ENCODE measurements at regions not wholly inside any gene's neighbourhood (a gene's known extent, or its start where the extent isn't known, plus 50 kb on each side); places are given as distances from the start of the nearest gene placed in this dataset.

DNA sequence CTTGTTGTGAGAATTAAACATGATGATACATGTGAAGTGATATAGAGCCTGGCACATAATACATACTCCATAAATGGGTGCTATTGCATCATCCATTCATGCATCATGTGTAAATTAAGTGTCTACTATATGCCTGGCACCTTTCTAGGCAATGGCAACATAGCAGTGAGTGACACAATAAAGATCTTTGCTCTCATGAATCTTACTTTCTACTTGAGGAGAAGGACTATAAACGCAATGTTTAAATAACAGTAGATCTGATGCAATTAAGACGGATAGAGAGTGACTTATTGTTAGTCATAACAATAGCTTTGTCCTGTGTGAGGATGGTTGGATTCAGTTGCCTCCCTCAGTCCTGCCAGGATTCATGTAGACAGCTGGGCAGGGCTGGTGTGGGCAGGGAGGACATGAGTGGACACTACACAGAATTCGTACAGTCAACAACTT, 88.4 kb upstream of the NPAS2 start:
- H3K9me3 ChIP-seq (replicated peaks; ENCODE audit: insufficient read depth, low read length), result no peaks in the 10 kb centered on the region
- H3K4me3 ChIP-seq (ENCODE audit: low read length), result no peak overlapping the region
- H3K27ac ChIP-seq (ENCODE audit: low read length), result no peak overlapping the region
- no peaks in the 10 kb centered on the region for H3K36me3 ChIP-seq (replicated peaks; ENCODE audit: insufficient read depth, low read length)
- H3K4me2 ChIP-seq (ENCODE audit: low read depth, low read length), result no peak overlapping the region
- H3K4me1 ChIP-seq (ENCODE audit: low read length), result no peaks in the 10 kb centered on the region
- H4K20me1 ChIP-seq (ENCODE audit: insufficient read depth, low read length), result no peaks in the 10 kb centered on the region
- H3F3A ChIP-seq (ENCODE audit: insufficient read depth, low read length), result no peaks in the 10 kb centered on the region
- no peak overlapping the region for H3K9ac ChIP-seq (ENCODE audit: low read length)
- no peaks in the 10 kb centered on the region for H3K79me2 ChIP-seq (ENCODE audit: low read length)
- no peaks in the 10 kb centered on the region for H3K27me3 ChIP-seq (replicated peaks; ENCODE audit: insufficient read depth, low read length)
- TF ChIP-seq EZH2 (optimal IDR thresholded peaks at IDR 0.05; ENCODE audit: low read depth, low read length), result no peak
- TF ChIP-seq EZH2phosphoT487 (IDR thresholded peaks at IDR 0.05; ENCODE audit: low read length), result no peak
- no peak for TF ChIP-seq CTCF (IDR thresholded peaks at IDR 0.05; ENCODE audit: low read length)
- H3K9me2 ChIP-seq (replicated peaks; ENCODE audit: insufficient read depth, low read length), result no peaks in the 10 kb centered on the region
- DNase-seq, result no peak
- no peak overlapping the region for H2AFZ ChIP-seq (ENCODE audit: low read length)

DNA sequence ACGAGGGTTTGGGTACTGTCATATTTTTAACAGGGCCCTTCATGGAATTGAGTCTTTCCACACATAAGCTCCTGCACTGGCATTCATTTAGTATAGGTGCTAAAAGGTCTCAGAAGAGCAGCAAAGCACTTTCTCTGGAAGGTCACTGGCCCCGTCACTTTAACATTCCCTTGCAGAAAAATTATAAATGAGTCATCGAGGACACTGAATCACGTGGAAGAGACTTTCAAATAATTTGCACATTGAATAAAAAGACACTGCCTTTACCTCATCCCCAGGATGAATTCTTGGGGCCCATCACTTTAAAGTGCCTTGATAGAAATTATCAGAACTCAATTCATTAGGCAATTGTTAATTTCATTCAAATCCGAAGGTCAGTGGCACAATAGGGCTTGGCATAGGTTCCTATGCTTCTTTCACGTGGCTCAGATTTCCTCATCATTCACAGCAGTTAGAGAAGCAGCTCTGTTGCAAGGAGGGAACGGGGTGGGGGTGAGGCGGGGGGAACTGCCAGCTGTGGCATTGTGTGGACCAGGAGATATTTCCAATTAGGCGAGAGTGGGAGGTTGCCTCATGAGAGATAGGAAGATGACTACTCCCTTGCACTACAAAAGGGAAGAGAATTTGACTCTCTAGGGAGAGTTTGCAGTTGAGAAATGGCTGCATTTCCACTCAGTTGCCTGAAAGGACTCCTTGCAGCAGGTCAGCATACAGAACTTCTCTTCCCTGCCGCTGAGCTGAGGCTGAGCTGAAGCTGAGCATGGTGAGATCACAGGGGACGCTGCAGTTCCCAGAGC, 86.3 kb upstream of the NPAS2 start:
- Histone ChIP-seq H3K27me3 (replicated peaks; ENCODE audit: insufficient read depth, low read length) (no peaks in the 10 kb centered on the region), H3F3A (ENCODE audit: insufficient read depth, low read length) (no peaks in the 10 kb centered on the region), H3K27ac (ENCODE audit: low read length) (no peak overlapping the region), H3K9ac (ENCODE audit: low read length) (no peak overlapping the region), H3K4me1 (ENCODE audit: low read length) (no peaks in the 10 kb centered on the region), H2AFZ (ENCODE audit: low read length) (no peak overlapping the region), H3K9me3 (replicated peaks; ENCODE audit: insufficient read depth, low read length) (no peaks in the 10 kb centered on the region), H3K4me2 (ENCODE audit: low read depth, low read length) (no peak overlapping the region), H3K79me2 (ENCODE audit: low read length) (no peaks in the 10 kb centered on the region), H4K20me1 (ENCODE audit: insufficient read depth, low read length) (no peaks in the 10 kb centered on the region), H3K9me2 (replicated peaks; ENCODE audit: insufficient read depth, low read length) (no peaks in the 10 kb centered on the region), H3K4me3 (ENCODE audit: low read length) (no peak overlapping the region), H3K36me3 (replicated peaks; ENCODE audit: insufficient read depth, low read length) (no peaks in the 10 kb centered on the region)
- DNase-seq, result no peak
- no peak for TF ChIP-seq CTCF (IDR thresholded peaks at IDR 0.05; ENCODE audit: low read length)
- no peak for TF ChIP-seq EZH2phosphoT487 (IDR thresholded peaks at IDR 0.05; ENCODE audit: low read length)
- no peak for TF ChIP-seq EZH2 (optimal IDR thresholded peaks at IDR 0.05; ENCODE audit: low read depth, low read length)

DNA sequence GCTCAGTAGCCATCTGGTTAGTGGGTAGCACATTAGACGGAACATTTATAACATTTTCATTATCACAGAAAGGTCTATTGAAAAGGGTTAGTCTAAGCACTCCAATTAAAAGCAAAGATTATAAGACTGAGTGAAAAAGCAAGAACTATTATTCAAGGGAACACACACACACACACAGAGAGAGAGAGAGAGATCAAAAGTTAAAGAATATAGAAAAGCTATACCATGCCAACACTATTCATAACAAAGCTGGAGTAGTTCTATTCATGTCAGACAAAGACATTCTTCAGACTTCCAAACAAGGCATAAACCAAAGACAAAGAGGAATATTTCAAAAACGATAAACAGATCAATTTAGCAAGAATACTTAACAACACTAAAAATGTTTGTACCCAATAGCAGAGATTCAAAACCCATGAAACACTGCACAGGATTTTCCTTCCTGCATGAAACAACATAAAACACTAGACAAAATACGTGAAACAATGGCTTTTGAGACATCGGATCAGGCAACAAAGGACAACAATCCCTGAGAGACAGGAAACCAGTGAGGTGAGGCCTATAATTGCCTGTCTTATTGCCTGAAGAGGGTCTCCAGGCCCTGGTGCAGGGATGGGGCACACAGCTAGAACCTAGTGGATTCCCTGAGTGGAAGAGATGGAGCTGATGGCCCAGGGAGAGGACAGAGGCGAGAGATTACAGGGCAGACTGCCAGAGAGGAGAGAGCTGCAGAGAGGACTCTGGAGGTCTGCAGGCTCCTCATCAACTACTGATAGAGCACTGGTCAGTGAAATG, 83.6 kb upstream of the NPAS2 start:
- H3K9me3 ChIP-seq (replicated peaks; ENCODE audit: insufficient read depth, low read length), result no peaks in the 10 kb centered on the region
- H3K27me3 ChIP-seq (replicated peaks; ENCODE audit: insufficient read depth, low read length), result no peaks in the 10 kb centered on the region
- H3K9ac ChIP-seq (ENCODE audit: low read length), result no peak overlapping the region
- H3K36me3 ChIP-seq (replicated peaks; ENCODE audit: insufficient read depth, low read length), result no peaks in the 10 kb centered on the region
- H3K4me1 ChIP-seq (ENCODE audit: low read length), result no peaks in the 10 kb centered on the region
- no peak overlapping the region for H3K27ac ChIP-seq (ENCODE audit: low read length)
- H2AFZ ChIP-seq (ENCODE audit: low read length), result no peak overlapping the region
- TF ChIP-seq CTCF (IDR thresholded peaks at IDR 0.05; ENCODE audit: low read length), result no peak
- no peak for TF ChIP-seq EZH2 (optimal IDR thresholded peaks at IDR 0.05; ENCODE audit: low read depth, low read length)
- TF ChIP-seq EZH2phosphoT487 (IDR thresholded peaks at IDR 0.05; ENCODE audit: low read length), result no peak
- no peak for DNase-seq
- H3F3A ChIP-seq (ENCODE audit: insufficient read depth, low read length), result no peaks in the 10 kb centered on the region
- no peaks in the 10 kb centered on the region for H3K79me2 ChIP-seq (ENCODE audit: low read length)
- no peaks in the 10 kb centered on the region for H3K9me2 ChIP-seq (replicated peaks; ENCODE audit: insufficient read depth, low read length)
- no peaks in the 10 kb centered on the region for H4K20me1 ChIP-seq (ENCODE audit: insufficient read depth, low read length)
- H3K4me2 ChIP-seq (ENCODE audit: low read depth, low read length), result no peak overlapping the region
- H3K4me3 ChIP-seq (ENCODE audit: low read length), result no peak overlapping the region

Data from MM.1S (cell line).